ENCODE measurements at regions not wholly inside any gene's neighbourhood (a gene's known extent, or its start where the extent isn't known, plus 50 kb on each side); places are given as distances from the start of the nearest gene placed in this dataset.

DNA sequence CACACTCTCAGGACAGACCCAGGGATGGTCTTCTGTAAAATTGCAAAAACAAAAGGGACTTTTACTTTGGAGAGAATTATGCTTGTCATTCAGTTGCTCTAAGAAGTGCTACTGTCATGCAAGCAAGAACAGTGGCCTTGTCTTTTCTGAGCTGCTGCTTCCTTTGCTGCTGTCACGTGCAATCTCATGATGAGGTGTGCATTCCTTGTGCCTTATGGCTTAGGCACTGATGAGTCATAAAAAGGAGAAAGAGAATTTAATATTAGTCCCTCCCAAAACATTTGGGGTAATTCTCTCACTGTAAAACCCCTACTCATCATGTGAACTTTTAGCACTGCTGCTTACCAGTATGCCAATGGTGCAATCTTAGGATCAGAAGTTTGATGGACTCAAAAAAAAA, 2051.3 kb downstream of the TP53TG3F start:
- H3K27ac ChIP-seq: no peak overlapping the region

GRCh38 chr16:35516551-35516950, 2057.1 kb downstream of the TP53TG3F start:
- no peak for TF ChIP-seq ZFX (IDR thresholded peaks at IDR 0.05)
- TF ChIP-seq, protein P1, sequence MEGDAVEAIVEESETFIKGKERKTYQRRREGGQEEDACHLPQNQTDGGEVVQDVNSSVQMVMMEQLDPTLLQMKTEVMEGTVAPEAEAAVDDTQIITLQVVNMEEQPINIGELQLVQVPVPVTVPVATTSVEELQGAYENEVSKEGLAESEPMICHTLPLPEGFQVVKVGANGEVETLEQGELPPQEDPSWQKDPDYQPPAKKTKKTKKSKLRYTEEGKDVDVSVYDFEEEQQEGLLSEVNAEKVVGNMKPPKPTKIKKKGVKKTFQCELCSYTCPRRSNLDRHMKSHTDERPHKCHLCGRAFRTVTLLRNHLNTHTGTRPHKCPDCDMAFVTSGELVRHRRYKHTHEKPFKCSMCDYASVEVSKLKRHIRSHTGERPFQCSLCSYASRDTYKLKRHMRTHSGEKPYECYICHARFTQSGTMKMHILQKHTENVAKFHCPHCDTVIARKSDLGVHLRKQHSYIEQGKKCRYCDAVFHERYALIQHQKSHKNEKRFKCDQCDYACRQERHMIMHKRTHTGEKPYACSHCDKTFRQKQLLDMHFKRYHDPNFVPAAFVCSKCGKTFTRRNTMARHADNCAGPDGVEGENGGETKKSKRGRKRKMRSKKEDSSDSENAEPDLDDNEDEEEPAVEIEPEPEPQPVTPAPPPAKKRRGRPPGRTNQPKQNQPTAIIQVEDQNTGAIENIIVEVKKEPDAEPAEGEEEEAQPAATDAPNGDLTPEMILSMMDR (conservative IDR thresholded peaks at IDR 0.05): no peak
- H3K27ac ChIP-seq: no peak overlapping the region

More for the DNA sequence above, 2051.3 kb downstream of the TP53TG3F start:
- TF ChIP-seq ZFX (IDR thresholded peaks at IDR 0.05): no peak
- TF ChIP-seq, protein P1 (conservative IDR thresholded peaks at IDR 0.05): no peak

DNA sequence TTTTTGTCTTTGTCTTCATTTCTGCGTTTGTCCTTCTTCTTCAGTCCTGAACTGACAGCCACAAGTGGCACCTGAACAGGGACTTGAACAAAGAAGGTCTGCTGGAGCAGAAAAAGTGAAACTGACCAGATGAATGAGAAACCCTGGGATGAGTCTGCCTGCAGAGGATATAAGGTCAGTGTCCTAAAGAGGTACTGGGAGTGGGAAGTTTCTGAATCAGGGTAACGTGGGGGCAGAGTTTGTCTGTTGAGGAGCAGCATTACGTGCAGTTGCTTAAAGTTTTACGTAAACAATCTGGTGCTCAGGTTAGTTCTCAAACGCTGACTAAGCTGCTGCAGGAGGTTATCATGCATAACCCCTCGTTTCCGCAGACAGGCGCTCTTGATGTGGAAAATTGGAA, 2057.6 kb downstream of the TP53TG3F start:
- H3K27ac ChIP-seq: no peak overlapping the region
- no peak for TF ChIP-seq ZFX (IDR thresholded peaks at IDR 0.05)
- TF ChIP-seq, protein P1 (conservative IDR thresholded peaks at IDR 0.05): no peak

GRCh38 chr16:35523991-35524390, 2064.6 kb downstream of the TP53TG3F start:
- no peak for TF ChIP-seq ZFX (IDR thresholded peaks at IDR 0.05)
- TF ChIP-seq, protein P1 (conservative IDR thresholded peaks at IDR 0.05): no peak
- no peak overlapping the region for H3K27ac ChIP-seq

DNA sequence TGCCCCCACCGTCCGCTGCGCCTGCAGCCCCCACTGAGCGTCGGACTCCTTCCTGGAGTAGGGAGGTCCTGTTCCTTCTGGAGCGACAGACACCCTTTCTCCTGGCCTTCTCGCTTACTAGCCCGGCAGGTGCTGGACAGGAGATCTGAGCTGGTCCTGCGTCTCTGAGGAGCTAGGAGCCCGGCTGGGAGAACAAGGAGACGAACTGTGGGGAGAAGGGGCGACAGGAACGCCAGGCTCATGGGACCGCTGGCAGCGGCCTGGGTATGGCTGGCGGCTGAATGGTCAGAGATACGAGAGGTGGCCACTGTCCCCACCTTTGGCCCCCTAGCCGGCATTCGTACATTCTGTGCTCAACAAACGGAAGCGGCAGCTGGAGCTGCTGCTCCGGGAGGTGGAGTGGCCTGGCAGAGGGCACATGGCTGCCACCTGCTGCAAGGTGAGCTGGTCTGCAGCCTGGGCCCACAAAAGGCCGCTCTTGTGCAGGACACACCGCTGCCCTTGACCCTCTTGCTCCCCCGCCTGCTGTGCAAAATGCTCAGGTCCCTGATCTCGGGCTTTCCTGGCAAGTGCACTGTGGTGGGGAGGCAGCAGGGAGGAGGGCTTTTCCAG, 2066.7 kb downstream of the TP53TG3F start:
- TF ChIP-seq, protein P1 (conservative IDR thresholded peaks at IDR 0.05): peak; percentile 57
- TF ChIP-seq ZFX (IDR thresholded peaks at IDR 0.05): no peak
- H3K27ac ChIP-seq: peak overlapping the region; percentile 8; the same call in 1 of the 2 replicates

GRCh38 chr16:35532576-35532975, 2073.2 kb downstream of the TP53TG3F start:
- H3K27ac ChIP-seq: no peak overlapping the region
- TF ChIP-seq, protein P1 (conservative IDR thresholded peaks at IDR 0.05): no peak
- TF ChIP-seq ZFX (IDR thresholded peaks at IDR 0.05): no peak

DNA sequence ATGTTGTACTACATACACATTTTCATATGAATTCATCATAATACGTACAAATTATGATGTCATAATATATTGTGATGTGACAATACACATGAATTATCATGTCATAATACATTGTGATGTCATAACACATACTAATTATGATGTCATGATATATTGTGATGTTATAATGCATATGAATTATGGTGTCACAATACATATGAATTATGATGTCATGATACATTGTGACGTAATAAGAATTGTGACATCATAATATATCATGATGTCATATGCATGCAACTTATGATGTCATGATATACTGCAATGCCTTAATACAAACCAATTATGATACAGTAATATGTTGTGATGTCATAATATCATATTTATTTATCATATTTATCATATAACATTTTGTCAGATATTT, 2074.3 kb downstream of the TP53TG3F start:
- H3K27ac ChIP-seq: no peak overlapping the region
- TF ChIP-seq, protein P1 (conservative IDR thresholded peaks at IDR 0.05): no peak
- no peak for TF ChIP-seq ZFX (IDR thresholded peaks at IDR 0.05)

All from C4-2B (cell line).